ENCODE measurements at regions not wholly inside any gene's neighbourhood (a gene's known extent, or its start where the extent isn't known, plus 50 kb on each side); places are given as distances from the start of the nearest gene placed in this dataset.

DNA sequence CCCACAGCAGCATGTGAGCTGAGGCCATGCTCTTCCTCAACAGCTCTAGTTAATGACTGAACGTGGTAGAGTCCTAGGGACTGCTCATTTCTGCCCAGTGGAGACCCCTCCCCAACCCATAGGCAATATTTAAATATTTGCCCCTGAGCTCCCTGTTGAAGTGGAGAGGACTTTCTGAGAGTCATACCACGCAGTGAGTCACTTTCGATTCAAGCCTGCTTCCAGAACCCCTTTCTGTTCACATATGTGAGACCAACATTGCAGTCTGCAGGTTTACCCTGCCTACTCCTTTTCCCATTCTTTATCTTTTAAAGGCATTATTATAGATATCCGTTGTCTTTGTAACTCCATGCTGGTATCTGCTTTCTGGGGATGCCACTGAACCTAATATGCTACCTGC, 946.3 kb downstream of the JRKL start:
- no peak for DNase-seq

DNA sequence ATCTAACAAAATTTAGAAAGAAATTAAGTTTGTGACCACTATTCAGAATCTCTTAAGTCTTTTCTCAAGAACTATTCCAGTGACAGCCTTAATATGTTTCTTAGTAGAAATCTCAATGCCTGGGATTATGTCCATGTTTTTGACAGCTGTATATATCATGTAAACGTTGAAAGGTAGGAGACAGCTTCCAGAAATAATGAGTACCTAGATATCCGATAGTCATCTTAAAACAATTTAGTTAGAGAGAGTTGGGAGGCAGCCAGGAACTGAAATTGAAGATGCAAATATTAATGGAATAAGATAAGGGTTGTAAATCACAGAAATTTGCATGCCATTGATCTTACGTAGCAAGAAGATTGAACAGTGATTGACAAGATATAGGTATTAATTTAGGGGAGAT, 955.2 kb downstream of the JRKL start:
- DNase-seq, result no peak

DNA sequence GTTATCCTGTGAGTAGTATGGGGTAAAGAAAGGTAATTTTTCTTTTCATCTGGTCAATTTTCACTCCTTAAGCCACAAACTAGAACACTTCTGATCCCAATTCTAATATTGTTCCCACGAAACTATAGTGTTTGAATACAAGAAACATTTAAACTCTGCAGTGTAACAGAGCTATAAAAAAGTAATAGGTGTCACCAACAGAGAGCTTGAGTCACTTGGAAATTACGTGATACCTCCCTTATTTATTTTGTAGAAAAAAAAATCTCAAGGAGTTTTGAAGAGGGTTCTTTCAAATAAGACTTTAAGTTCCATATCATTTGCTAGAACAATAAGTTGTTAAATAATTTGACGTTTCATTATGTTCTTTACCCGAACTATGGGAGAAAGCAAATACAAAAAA, 959.4 kb downstream of the JRKL start:
- no peak for DNase-seq

DNA sequence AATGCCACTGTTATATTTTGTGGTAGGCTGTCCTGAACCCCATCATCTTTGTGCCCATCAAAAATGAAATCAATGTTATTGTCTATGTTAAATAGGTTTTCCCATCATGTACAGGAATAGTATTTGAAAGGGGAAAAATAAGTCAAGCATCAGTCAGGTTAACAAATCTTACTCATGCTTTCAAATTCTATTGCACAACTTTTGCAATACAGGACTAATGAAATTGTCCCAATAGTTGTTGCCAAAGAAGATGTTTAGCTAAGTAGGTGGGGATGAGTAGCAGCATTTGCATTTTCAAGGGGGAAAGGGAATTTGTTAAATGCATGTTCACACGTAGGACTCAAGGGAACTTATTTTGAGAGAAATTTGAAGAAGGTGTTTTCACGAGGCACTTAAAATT, 962.1 kb downstream of the JRKL start:
- no peak for DNase-seq

DNA sequence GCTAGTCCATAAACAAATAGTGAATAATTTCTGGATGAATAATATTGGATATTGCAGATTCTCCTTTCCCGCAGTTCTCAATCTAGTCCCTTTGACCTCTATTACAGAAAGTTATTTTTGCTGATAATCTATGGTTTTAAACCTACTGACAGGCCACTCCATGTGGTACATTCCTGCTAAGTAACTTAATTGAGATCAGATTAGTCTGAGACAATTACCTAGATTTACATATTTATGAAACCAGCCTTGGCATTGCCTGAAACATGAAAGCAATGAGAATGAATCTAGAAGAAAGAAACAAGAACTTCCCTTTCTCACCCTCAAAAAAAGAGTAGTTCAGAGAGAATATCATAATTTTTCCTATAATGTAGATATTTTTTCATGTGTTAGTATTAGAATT, 964.2 kb downstream of the JRKL start:
- no peak for DNase-seq

DNA sequence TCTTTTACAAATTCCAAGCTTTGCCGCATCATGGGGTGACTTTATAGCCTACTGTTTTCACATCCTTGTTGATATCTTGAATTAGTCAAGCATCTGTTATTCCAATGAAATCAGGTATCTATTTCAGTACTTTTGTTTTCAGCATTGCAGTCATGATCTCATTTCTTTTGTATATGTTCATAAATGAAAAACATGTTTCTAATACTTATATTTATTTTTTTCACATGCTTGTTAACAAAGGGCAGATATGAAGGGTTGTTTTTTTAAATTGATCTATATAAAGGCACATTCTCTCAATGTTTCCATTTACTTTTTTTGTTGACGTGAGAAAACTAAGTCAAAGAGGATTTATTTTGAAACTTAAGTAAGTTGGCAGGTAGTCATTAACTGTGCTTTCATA, 964.8 kb downstream of the JRKL start:
- DNase-seq, result no peak

DNA sequence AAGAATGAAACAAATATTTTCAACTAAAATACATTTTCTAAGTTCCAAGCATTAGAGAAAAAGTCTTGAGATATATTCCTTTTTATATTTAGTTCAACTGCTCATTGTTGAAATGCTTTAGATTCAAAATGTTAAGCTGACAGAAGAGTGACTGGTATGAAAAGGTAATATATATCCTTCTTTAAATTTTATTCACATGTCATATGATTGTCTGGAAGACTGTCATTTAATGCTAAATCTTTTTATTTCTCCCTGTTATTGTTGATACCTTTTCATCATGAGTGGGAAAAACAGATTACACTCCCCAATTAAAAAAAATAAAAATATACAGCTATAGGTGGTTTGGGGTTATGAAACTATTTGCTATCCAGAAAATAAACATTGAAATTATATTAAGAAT, 965.4 kb downstream of the JRKL start:
- DNase-seq, result no peak

DNA sequence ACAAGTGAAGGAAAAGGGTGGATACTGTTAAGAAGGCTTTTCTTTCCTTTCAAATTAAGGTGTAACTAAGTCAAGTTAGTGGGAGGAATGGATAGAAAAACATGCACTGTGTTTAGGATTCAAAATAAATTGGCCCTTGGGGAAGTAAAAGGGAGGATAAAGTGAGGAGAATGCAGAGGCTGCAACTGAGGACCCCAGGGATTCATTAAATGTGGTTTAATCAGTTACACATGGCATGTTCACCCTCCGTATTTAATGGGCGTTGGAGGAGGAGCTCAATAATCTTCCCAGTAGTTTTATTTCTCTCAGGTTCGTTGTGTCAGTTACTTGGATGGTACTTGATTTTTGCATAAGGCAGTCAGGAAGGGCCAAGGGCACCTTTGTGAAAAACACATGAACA, 966.3 kb downstream of the JRKL start:
- DNase-seq, result no peak

DNA sequence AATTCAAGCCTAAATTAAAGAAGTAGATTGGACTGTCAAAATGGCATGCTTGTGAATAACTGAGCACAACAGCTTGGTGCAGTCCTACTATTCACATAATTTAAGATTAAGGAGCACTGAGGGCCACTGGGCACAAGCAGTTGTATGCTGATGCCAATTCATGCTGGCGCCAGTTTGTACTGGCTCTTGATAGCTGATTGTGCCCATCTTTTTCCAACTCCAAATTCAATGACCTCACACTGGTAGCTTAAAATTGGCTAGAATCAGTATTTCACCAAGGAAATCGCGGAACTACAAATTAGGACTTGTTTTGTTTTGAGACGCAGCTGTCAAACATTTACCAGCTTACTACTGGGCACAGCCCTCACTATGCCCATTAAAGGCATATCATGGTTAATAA, 969.2 kb downstream of the JRKL start:
- no peak for DNase-seq

DNA sequence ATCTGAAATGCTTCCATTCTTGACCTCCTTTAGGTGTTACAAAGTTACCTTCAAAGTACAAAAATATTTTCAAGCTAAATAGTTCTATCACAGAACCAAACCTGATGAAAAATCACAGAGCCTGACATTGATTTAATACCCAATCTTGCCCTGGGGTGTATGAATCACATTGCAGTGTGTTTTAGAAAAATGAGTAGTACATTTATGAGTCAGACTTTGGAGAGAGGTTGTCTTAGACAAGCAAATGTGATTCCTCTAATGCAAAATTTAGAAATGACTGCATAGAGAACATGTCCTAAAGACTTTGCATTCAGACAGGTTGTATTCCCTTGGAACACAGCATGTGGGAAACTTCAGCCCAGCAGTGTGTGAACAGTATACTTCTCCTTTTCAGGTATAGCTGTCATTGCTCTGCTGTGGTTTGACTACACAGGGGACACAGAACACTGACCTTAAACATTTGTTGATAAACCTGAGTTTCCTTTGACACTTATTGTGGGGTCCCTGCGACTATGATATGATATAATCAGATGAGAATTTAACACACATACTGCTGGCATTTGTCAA, 972.1 kb downstream of the JRKL start:
- no peak for DNase-seq

DNA sequence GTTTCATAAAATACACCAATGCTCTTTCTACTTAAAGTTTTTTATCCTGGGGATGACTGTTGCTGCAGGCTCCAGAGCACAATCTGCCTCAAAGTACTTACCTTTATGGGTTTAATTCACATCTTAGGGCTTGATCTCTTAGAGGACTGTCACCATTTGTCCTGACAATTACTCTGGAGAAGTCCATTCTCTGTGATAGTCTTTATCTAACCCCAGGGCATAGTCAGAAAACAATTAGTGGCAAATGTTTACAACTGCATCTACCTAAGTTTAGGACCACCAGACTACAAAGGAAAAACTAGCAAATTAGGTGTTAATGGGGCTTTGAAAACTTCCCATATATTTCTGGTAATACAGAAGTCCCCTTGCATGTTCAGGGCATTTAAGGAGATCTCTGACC, 973.5 kb downstream of the JRKL start:
- DNase-seq, result no peak

DNA sequence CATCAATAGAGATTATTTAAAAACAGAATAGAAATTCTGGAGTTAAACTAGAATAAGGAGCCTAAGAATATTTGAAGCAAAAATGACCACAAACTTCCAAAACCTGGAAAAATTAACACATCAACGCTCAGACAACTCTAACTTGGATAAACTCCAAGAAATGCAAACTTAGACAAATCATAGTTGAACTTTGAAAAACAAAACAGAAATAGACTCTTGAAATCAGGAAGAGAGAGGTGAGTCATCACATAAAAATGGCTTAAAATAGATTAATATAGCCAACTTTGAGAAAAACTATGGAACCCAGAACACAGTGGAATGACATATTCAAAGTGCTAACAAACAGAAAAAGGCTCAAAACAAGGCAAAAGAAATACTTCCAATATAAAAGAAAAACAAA, 974.2 kb downstream of the JRKL start:
- no peak for DNase-seq

DNA sequence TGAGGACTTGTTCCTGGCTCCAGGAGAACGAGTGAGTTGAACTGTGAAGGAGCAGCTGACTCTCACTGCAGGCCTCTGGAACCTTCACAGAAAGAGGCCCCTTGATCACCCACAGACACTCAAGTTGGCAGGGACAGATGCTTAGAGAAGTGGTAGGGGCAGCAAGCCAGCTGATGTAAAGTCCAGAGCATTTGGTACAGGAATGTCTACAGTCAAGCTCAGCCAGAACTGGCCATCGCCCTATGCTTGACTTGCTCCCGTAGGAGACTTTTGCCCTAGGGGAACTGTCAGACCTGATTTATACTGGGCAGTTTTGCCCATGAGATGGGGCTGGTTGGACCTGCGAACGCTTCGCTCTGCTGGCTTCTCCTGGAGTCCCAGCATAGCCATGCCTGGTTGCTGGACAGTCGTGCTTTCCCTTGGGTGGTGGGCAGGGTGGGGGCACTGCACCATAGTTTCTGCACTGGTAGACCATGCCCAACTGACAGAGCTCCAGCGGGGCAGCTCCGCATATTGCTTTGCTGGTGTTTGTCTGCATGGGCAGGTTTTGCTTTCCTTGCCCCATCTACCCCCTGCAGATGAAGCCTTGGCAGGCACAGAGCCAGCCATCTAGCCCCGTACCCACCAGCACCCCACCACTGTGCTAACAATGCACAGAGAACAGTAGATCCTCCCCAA, 977.7 kb downstream of the JRKL start:
- DNase-seq, result no peak

DNA sequence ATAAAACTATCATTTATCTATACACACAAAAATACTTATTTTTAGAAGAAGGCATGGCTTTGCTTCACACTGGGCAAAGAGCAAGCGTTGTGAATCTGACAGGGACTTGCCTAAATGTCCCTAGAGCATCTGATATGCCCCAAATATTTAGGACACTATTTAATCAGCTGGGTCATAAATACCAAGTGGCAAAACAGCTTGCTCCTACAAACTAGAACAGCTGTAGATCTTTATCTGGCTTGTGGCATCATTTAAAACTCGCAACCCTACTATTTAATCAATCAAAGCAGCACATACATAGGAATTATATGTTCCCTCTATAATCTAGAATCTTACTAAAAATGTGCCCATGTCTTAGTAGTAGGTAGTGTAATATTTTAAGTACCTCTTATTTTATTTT, 999.5 kb downstream of the JRKL start:
- no peak for DNase-seq

DNA sequence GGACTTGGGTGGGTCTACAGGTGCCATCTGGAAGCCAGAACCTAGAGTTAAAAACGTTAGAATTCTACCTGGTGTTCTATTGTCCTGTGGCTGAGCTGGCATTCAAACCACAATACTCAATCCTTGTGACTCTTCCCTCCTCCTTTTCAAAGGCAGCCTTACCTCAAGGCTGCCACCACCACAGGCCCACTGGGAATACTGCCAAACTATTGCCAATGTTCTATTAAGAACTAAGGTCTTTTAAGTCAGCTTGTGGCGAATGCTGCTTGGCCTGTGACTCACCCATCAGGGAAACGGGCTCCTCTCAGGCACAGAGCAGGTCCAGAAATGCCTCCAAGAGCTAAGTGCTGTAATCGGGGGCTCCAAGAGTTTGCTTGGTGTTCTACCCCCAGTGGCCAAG, 1008.4 kb downstream of the JRKL start:
- no peak for DNase-seq

DNA sequence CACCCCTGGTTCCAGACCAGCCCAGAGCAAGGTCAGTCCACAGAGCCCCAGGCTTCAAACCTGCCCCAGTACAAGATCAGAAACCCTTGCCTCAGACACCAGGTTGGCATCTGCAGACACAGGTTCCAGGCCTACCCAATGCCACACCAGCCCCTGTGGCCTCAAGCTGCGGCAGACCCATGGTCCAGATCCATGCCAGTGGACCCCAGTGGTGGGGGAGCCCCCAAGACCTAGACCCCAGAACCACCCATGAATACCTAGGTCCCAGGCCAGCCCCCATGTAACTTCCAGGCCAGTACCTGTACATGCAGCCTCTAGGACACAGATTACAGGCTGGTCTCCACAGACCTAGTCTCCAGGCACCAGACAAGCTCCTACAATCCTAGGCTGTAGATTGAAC, 1019.3 kb downstream of the JRKL start:
- DNase-seq, result no peak

DNA sequence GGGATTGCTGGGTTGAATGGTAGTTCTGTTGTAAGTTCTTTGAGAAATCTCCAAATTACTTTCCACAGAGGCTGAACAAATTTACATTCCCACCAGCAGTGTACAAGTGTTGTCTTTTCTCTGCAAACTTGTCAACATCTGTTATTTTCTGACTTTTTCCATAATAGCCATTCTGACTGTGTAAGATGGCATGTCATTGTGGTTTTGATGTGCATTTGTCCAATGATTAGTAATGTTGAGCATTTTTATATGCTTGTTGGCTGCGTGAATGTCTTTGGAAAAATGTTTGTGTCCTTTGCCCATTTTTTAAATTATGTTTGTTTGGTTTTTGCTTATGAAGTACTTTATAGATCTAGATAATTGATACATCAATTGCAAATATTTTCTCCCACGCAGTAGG, 1025.0 kb downstream of the JRKL start:
- no peak for DNase-seq

DNA sequence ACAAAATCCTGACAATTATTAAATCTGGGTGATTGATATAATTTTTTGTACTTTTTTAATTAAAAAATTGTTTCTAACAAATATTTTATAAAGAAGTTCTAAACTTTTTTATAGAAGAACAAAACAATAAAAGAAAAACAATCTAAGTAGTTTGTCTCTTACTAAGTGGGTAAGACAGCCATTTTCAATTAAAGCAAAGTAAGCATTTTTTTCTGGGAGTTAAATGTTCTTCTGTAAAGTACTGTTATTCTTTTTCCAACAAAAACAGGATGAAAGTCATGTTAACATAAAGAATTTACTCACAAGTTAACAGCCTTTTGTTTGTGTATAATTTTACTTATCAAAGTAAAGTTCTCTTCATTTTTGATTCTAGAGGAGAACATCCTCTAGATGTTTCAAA, 1029.9 kb downstream of the JRKL start:
- no peak for DNase-seq

DNA sequence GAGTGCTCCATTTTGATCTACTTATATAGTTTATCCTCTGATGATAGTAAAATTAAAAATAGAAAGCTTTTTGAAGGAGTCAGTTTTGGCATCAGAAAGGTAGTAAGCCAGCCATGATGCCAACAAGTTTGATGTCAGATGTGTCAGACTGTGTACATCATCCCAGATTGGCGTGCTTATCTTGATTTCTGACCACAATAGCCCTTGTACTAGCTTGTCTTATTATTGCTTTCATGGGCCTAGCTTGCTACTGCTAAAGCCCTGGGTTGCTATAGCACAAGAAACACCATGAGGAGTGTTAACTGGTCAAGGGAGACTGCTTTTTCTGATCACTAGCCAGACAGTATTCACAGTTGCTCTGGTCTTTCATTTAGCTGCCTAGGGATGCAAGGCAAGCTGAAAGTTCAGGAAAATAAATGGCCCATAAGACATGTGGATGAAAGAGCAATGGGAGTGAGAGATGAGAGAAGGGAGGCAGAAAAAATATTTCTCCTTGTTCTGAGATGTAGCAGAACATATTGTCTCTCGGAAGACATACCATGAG, 1038.5 kb downstream of the JRKL start:
- DNase-seq, result no peak

DNA sequence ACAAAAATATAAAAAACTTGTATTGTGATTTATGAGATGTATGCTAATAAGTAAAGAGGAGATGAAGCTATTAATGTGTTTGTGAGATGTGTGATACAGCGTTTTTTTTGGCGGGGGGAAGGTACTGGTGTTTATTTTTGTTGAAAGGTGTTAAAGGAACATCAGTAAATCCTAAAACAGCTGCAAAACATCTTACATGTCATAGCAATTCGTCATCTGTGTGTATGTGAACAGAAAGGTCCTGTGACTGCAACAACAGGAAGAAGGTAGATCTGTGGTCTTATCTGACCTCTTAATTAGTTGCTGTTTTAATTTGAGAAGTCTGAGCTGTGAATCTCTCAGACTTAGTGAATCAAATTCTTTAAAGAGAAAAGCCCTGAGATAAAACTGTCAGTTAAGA, 1041.1 kb downstream of the JRKL start:
- DNase-seq, result no peak

DNA sequence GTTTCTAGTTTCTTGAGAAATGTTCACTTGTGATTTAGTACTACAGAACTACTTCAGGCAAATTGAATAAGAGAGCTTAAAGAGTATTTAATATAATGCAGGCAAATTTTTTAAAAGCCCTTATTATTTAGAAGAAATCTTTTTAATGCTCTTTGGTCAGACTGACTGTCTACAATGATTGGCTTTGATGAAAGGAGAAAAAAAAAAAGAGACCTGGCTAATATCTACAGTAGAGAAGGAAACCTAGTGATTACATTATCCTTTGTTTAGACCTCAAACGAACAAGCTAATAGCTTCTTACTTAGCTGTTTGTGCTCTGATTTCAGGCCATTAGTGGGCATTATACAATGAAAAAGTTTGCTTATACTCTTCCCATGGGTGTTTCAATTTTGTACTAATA, 1043.1 kb downstream of the JRKL start:
- DNase-seq, result no peak

DNA sequence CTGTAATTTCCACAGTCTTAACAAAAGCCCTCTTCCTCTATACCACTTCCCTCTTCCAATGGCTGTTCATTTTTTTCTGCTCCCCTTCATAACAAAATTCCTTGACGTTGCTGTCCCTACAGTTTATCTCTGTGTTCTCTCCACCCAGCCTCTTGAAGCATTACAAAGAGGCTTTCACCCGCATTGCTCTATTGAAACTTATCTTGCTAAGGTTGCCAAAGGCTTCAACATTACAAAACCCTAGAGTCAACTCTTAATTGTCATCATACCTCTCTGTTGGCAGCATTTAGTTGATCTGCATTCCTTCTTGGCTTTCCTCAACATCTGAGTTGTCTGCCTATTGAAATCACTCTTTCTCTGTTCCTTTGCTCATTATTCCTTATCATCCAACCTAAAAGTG, 1055.7 kb downstream of the JRKL start:
- no peak for DNase-seq

DNA sequence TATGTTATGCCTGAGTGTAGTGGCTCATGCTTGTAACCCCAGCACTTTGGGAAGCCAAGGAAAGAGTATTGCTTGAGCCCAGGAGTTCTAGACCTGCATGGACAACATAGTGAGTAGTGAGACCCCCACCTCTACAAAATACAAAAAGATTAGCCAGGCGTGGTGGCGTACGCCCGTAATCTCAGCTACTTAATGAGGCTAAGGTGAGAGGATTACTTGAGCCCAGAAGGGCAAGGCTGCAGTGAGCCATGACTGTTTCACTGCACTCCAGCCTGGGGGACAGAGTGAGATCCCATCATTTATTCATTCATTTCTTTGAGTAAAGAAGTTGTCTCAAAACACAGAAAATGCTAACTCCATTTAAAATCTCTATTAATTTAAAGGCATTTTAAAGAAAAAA, 1061.6 kb downstream of the JRKL start:
- DNase-seq, result no peak

DNA sequence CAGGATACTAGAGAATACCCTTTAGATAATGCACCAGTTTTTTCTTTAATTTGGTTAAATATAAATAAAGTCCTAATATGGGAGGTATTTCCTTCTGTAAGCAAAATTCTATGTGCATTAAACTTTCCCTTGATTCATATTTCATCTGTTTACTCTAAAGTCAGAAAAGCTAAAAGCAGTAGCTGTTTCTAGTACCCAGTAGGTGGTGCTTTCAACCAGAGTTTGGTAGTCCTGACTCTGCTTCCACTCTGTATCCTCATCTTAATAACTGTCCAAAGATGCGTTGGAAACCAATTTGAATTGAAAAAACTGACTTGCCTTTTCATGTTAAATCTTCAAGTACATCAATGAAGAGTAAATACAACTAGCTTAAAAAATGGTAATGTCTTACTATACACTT, 1065.2 kb downstream of the JRKL start:
- DNase-seq, result no peak

DNA sequence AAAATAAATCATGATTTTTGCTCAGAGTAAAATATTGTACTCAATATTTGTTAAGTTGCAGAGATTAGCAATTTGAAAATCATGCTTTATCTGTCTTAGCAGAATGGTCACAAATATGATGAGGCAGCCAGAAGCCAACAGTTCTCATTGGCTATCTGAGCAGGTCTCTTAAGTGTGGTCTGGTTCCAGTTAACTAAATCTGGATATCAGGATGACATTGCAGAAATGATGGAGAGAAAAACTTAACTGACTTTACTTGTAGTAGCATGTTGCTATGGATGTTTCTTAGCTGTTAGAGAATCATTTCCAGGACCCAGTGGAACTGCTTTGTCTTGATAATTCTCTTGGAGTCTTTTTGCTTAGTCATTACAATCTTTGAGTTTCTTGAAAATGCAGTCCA, 1070.3 kb downstream of the JRKL start:
- DNase-seq, result no peak

All from right forelimb (tissue), 1 donor.